NCI-H1048 (cell line): ENCODE measurements at regions not wholly inside any gene's neighbourhood (a gene's known extent, or its start where the extent isn't known, plus 50 kb on each side); places are given as distances from the start of the nearest gene placed in this dataset.
"Not testable (repeated sequence)": the region's sequence is repeated elsewhere in the genome, so short reads cannot be mapped to it uniquely, and the experiment has no call there.

Experiments used
- DNase-seq: peaks from one replicate; lab custom pipeline; 2025; lab: John Stamatoyannopoulos, UW

- no peak for DNase-seq
These were observed 266.7 kb upstream of the AMIGO2 start for GRCh38 chr12:47346251-47347019.

GRCh38 chr12:47343684-47344567, 264.2 kb upstream of the AMIGO2 start:
- DNase-seq: no peak

GRCh38 chr12:47340411-47341015, 260.8 kb upstream of the AMIGO2 start:
- DNase-seq: no peak

GRCh38 chr12:47337581-47337980, 257.8 kb upstream of the AMIGO2 start:
- DNase-seq: no peak

GRCh38 chr12:47333271-47333858, 253.6 kb upstream of the AMIGO2 start:
- DNase-seq: not testable (repeated sequence)

- no peak for DNase-seq
These were observed 249.2 kb upstream of the AMIGO2 start for GRCh38 chr12:47328831-47329545.

GRCh38 chr12:47326190-47326589, 246.4 kb upstream of the AMIGO2 start:
- DNase-seq: no peak

- DNase-seq: no peak
These were observed 244.0 kb upstream of the AMIGO2 start for GRCh38 chr12:47323802-47324201.

- no peak for DNase-seq
These were observed 241.7 kb upstream of the AMIGO2 start for GRCh38 chr12:47321436-47321835.

- no peak for DNase-seq
These were observed 240.0 kb upstream of the AMIGO2 start for GRCh38 chr12:47319746-47320145.

GRCh38 chr12:47318963-47319362, 239.2 kb upstream of the AMIGO2 start:
- no peak for DNase-seq

- DNase-seq: no peak
These were observed 237.6 kb upstream of the AMIGO2 start for GRCh38 chr12:47317175-47317915.

GRCh38 chr12:47316609-47317049, 236.9 kb upstream of the AMIGO2 start:
- DNase-seq: no peak

- no peak for DNase-seq
These were observed 235.2 kb upstream of the AMIGO2 start for GRCh38 chr12:47314996-47315395.

- no peak for DNase-seq
These were observed 233.2 kb upstream of the AMIGO2 start for GRCh38 chr12:47312808-47313426.

GRCh38 chr12:47312147-47312546, 232.4 kb upstream of the AMIGO2 start:
- no peak for DNase-seq

GRCh38 chr12:47311568-47311967, 231.8 kb upstream of the AMIGO2 start:
- DNase-seq: no peak

GRCh38 chr12:47311010-47311409, 231.3 kb upstream of the AMIGO2 start:
- no peak for DNase-seq

- DNase-seq: no peak
These were observed 228.9 kb upstream of the AMIGO2 start for GRCh38 chr12:47308672-47309071.

- no peak for DNase-seq
These were observed 228.1 kb upstream of the AMIGO2 start for GRCh38 chr12:47307680-47308399.
